ENCODE measurements at regions not wholly inside any gene's neighbourhood (a gene's known extent, or its start where the extent isn't known, plus 50 kb on each side); places are given as distances from the start of the nearest gene placed in this dataset.

DNA sequence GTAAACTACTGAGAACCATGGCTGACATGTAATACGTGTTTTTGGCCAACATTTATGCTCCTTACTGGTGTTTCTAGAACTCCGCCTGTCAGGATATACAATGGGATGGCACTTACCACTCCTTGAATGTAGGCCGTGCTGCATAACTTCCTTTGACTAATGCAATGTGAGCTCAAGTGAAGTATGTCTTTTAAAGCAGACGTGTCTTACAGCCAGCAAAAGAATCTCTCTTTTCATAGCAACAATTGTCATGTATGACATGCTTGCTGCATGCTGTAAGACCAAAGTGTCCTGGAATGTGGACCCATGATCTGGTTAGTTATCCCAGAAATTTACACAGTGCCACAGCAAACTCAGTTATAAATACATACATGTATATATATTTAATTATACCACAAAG is 1202.7 kb upstream of the PIK3C3 start:
- TF ChIP-seq TAF1 (IDR thresholded peaks at IDR 0.05; ENCODE audit: borderline replicate concordance, insufficient read depth, low read length): no peak
- no peak for TF ChIP-seq POLR2AphosphoS5 (IDR thresholded peaks at IDR 0.05; ENCODE audit: low read depth, low read length)

All from PFSK-1 (cell line).